Nucleus accumbens (tissue), 56 donors: ENCODE measurements at regions not wholly inside any gene's neighbourhood (a gene's known extent, or its start where the extent isn't known, plus 50 kb on each side); places are given as distances from the start of the nearest gene placed in this dataset.

Experiments
- DNase-seq, 56 donors: peaks; one replicate each; lab custom pipeline; 2025; lab: John Stamatoyannopoulos, UW

GRCh38 chr1:90104941-90105538 is 110.1 kb downstream of the ZNF326 start:
- DNase-seq = no peak

GRCh38 chr1:90100566-90100965 is 105.7 kb downstream of the ZNF326 start:
- DNase-seq = no peak

GRCh38 chr1:90092441-90092840 is 97.5 kb downstream of the ZNF326 start:
- DNase-seq = no peak
